NCI-H1105 treated with DMSO at 0.1 percent for 48 hours (cell line): ENCODE measurements at regions not wholly inside any gene's neighbourhood (a gene's known extent, or its start where the extent isn't known, plus 50 kb on each side); places are given as distances from the start of the nearest gene placed in this dataset.
"Not testable (repeated sequence)": the region's sequence is repeated elsewhere in the genome, so short reads cannot be mapped to it uniquely, and the experiment has no call there.

Experiments used
- DNase-seq: peaks from one replicate; lab custom pipeline; 2025; lab: John Stamatoyannopoulos, UW

DNA sequence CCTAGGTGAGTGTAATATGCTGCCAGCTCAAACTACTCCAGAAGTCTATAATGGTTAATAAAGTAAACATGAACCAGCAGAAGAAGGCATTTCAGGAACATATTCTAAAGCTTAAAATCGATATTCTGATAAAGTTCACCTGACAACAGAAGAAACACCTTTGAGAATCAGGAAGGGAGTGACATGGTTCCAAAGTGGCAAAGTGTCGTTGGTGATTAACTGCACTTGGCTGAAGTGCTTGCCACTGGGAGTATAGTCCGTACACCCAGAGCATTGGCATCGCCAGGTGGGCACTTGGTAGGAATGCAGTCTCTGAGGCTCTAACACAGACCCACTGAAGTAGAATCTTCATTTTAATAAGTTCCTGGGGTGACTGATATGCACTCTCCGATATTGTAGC, 76.0 kb upstream of the H2AZ1 start:
- no peak for DNase-seq

- no peak for DNase-seq
Observed at GRCh38 chr4:100023800-100024199, 73.7 kb upstream of the H2AZ1 start.

DNA sequence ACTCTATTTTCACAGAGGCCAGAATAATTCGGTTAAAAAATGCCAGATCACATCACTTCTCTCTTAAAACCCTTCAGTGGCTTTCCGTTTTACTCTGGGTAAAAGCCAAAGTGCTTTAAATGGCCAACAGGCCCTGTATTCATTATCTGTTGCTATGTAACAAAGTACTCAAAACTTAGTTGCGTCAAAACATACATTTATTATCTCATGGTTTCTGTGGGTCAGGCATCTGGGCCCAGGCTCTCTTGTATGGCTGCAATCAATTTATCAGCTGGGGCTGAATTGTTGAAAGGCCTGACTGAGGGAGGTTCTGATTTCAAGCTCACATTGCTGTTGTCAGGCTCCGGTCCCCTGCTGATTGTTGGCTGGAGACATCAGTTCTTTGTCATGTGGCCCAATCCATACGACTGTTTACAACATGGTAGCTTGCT, 72.7 kb upstream of the H2AZ1 start:
- DNase-seq = no peak

DNA sequence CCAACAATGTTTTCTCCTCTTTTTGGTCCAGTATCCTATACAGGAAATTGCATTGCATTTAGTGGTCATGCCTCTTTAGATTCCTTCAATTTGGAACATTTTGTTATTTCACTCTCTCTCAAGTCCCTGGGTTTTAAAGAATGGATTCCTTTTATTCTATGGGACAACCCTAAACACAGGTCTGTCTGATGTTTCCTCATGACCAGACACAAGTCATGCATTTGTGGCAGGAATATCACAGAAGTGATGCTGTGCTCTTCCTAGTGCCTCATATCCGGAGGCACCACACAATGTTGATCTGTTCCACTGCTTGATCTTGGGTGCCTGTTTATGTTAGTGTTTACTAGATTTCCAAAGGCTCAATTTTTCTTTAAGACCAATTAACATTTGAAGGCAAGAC, 69.7 kb upstream of the H2AZ1 start:
- no peak for DNase-seq

- DNase-seq = no peak
Observed at GRCh38 chr4:100017637-100018310, 67.7 kb upstream of the H2AZ1 start.

- no peak for DNase-seq
Observed at GRCh38 chr4:100016191-100016590, 66.1 kb upstream of the H2AZ1 start.

DNA sequence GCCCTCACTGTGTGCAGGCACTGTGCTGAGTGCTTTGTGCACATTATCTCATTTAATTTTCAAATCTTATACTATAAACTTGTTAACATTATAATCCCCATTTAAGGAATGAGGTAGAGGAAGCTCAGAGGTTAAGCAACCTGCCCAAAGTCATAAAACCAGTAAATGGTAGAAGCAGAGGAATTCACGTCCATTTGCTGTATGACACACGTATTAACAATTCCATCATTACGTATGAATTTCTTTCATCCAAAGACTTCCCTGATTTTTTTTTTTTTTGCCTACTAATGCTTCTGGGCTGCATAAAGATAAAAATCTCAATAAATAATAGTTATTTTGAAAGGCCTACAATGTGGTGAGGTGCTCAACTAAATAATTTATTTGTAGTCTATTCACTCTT, 64.5 kb upstream of the H2AZ1 start:
- no peak for DNase-seq

- DNase-seq = no peak
Observed at GRCh38 chr4:100009490-100009889, 59.4 kb upstream of the H2AZ1 start.

- DNase-seq = no peak
Observed at GRCh38 chr4:100008048-100008447, 58.0 kb upstream of the H2AZ1 start.

GRCh38 chr4:100006161-100006560, 56.1 kb upstream of the H2AZ1 start:
- not testable (repeated sequence) for DNase-seq
